HG02798 (cell line): ENCODE measurements at regions not wholly inside any gene's neighbourhood (a gene's known extent, or its start where the extent isn't known, plus 50 kb on each side); places are given as distances from the start of the nearest gene placed in this dataset.

Source experiments
- ATAC-seq: cut with Tn5 transposase; IDR thresholded peaks from one replicate; pipeline ENCODE4 v1.9.1; 2021; ENCODE audit warnings: mild to moderate bottlenecking; ENCODE audit not compliant: unreplicated experiment, poor library complexity

DNA sequence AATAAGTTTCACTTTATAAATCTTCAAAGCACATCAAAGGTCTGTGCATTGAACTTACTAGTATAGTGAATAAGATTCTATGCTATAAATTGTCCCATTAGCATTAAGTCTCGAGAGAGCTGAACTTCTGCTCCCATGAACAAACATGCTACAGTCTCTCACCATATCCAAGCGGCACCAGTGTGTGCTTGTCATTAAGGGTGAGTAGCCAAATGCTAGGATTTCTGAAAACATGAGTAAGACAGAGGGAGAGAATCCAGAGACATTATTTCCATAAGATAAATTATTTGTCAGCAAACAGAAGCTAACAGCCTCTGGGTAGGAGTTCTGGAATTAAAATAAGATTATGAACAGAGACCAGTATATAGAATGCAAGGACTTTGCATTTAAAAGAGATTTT, 2882.5 kb downstream of the PCDH9 start:
- ATAC-seq = no peak

GRCh38 chr13:64339373-64340063, 2890.6 kb downstream of the PCDH9 start:
- no peak for ATAC-seq

GRCh38 chr13:64338671-64339070, 2891.5 kb downstream of the PCDH9 start:
- ATAC-seq = no peak

- no peak for ATAC-seq
These were observed 2896.2 kb downstream of the PCDH9 start for GRCh38 chr13:64333888-64334287.

GRCh38 chr13:64332048-64332447, 2898.1 kb downstream of the PCDH9 start:
- no peak for ATAC-seq

- ATAC-seq = no peak
These were observed 2902.5 kb downstream of the PCDH9 start for GRCh38 chr13:64327505-64328194.

DNA sequence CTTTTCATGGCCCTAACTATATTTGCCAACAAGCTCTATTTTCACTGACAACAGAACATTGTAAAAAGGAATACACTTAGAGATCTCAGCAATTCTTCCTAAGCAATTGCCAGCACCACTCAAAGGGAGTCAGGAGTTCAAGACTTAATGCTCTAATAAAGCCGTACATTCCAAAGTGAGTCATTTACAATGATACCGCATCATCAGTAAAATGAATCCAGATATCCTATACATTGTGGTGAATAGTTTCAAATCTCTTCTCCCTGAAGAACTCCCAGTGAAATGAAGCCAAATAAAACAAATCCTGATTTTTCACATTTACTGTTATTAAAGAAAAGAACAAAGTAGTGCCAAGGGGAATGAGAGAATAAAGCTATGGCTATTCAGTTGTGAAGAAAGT, 2898.7 kb upstream of the PCDH20 start:
- ATAC-seq = no peak

- no peak for ATAC-seq
These were observed 2896.3 kb upstream of the PCDH20 start for GRCh38 chr13:64311948-64312347.

- ATAC-seq = no peak
These were observed 2895.5 kb upstream of the PCDH20 start for GRCh38 chr13:64311112-64311511.

- ATAC-seq = no peak
These were observed 2889.6 kb upstream of the PCDH20 start for GRCh38 chr13:64305246-64305645.

- no peak for ATAC-seq
These were observed 2884.6 kb upstream of the PCDH20 start for GRCh38 chr13:64300239-64300638.

DNA sequence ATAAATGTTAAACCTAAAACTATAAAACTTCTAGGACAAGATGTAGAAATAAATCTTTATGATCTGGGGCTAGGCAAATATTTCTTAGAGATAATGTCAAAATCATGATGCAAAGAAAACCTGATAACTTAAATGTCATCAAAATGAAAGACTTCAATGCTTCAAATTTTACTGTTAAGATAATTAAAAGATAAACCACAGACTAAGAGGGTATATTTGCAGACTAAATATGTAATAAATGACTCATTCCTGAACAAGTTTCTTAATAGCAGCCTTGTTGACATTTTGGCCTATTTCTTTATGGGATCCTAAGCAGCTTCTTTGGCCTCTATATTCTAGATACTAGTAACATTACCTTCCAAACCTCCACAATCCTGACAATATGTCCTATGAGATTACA, 2878.3 kb upstream of the PCDH20 start:
- ATAC-seq = no peak

DNA sequence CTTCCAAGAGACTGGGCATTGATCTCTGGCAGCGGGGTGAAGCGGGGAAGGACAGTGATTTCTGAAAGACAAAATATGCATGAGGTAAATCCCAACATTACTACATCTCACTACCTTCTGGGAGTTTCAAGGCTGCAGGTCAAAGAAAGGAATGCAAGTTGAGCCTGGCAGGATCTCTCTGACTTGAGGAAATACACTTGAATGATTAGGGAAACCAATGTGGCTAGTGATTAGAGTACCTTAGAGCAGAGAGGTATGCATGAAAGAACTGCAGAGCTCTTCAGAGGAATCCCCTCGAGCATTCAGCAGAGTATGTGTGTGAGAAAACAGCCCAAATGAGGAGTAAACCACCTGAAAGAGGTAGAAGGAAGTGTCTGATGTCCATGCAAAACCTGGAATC, 2874.1 kb upstream of the PCDH20 start:
- ATAC-seq = no peak

DNA sequence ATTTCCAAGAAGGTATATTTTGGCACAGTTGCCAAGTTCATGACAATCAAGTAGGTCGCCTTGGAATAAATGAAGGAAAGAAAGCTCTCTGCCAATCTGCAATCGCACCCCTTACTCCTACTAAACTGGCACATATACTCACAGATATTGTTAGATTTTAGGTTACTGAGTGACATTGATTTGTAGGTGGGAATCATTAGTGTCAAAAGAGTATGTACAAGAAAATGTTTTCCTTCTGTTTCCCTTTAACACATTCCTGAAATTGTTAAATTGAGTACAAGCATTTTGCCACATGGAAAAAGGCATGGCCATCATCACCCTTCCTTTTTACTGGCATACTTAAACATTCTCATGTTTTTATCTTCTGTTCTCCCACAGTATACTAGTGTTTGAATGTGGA, 2868.3 kb upstream of the PCDH20 start:
- ATAC-seq = no peak

DNA sequence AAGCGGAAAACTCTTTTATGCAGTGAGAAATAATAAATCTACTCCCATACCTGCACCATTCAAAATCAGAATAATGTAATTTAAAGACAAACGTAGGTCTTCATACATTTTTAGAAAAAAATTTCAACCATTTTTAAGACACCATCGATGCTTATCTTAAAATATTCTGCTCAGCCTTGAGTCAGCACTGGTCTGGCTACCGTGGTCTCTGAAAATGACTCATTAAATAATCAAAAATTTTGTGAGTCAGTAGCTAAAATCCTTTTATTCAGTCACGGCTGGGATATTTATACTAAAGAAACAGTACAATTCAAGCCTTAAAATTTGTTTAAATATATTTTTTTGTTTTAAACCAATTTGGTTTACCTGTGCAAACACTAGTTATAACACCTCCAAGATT, 2862.8 kb upstream of the PCDH20 start:
- no peak for ATAC-seq

- ATAC-seq = no peak
These were observed 2861.4 kb upstream of the PCDH20 start for GRCh38 chr13:64277097-64277496.

DNA sequence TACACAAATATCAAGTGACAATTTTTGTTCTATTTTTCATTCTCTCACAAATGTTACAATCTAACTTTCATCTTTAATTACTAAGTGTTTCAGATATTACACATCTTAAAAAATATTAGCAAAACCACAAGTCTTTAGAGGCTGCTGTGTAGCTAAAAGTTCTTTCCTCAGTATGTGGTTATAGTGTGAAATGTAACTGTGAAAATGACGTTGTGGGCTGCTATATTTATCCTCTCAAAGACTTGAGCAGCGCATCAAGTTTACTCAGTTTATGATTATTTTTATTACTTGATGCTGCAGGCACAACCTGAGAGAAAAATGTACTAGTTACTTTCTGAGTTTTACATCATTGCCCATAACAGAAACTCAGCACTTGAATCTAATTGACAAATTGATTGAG, 2860.6 kb upstream of the PCDH20 start:
- ATAC-seq = no peak

DNA sequence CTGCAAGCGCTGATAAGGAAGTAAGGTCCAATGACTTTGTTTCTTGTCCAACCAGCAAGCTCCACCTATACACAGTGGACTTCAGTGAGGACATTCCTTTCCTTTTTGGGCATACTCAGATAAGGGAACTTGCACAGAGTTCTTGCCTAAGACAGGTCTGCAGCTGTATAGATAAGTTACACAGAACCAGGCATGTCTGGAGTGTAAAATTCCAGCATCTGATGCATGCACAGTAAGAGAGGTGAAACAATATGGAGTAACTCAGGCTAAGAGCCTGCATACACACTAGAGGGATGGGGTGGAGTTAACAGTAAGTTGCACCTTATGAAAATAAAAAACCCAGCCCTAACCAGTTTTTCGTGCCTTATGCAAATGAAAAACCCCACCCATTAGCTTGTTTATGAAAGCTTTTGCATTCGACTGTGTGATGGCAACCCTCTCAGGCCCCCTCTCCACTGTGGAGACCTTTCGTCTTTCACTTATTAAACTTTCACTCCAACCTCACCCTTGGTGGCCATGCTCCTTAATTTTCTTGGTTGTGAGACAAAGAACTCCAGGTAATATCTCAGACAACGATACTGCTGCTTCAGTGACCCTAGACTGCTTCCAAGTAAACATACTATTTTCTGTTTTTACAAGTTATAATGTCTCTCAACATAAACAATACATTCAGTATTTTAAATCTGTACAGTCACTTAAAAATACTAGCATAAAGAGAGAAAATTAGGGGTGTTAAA, 2859.0 kb upstream of the PCDH20 start:
- ATAC-seq = no peak

- no peak for ATAC-seq
These were observed 2858.1 kb upstream of the PCDH20 start for GRCh38 chr13:64273780-64274179.

- ATAC-seq = no peak
These were observed 2857.0 kb upstream of the PCDH20 start for GRCh38 chr13:64272681-64273080.

GRCh38 chr13:64266024-64266423, 2850.4 kb upstream of the PCDH20 start:
- ATAC-seq = no peak
